Activated T-cell treated with anti-CD3 and anti-CD28 coated beads, Interleukin-2, amount 50 U/mL, for 4 hours (primary cell): ENCODE measurements at regions not wholly inside any gene's neighbourhood (a gene's known extent, or its start where the extent isn't known, plus 50 kb on each side); places are given as distances from the start of the nearest gene placed in this dataset.

Experiments used
- ATAC-seq, 2 donors: fragments of 200-7000 bp; cut with Tn5 transposase; one replicate each; pipeline ENCODE4 v1.10.0; 2021
- DNase-seq: peaks from one replicate; pipeline ENCODE4 v3.0.0-alpha.2; 2020
- H3K27me3 Mint-ChIP-seq: one replicate; pipeline ENCODE4 v1.8.0; 2021; ENCODE audit warnings: low read depth, mixed read lengths
- H3K36me3 Mint-ChIP-seq: one replicate; pipeline ENCODE4 v1.8.0; 2022; ENCODE audit warnings: mixed read lengths; ENCODE audit not compliant: insufficient read depth
- H3K4me1 Mint-ChIP-seq: one replicate; pipeline ENCODE4 v1.8.0; 2021; ENCODE audit warnings: low read depth, mixed read lengths
- H3K4me3 Mint-ChIP-seq: one replicate; pipeline ENCODE4 v1.8.0; 2021; ENCODE audit warnings: mild to moderate bottlenecking, moderate library complexity, mixed read lengths
- H3K9me3 Mint-ChIP-seq: one replicate; pipeline ENCODE4 v1.8.0; 2021; ENCODE audit warnings: mixed read lengths

- no peaks in the 10 kb centered on the region for H3K36me3 Mint-ChIP-seq
- peaks cover 5% of the 10 kb centered on the region for H3K27me3 Mint-ChIP-seq
- no peaks in the 10 kb centered on the region for H3K9me3 Mint-ChIP-seq
- DNase-seq (no peak), ATAC-seq (no peak)
- H3K4me1 Mint-ChIP-seq: peaks cover 1% of the 10 kb centered on the region
- no peak overlapping the region for H3K4me3 Mint-ChIP-seq
Observed at GRCh38 chr14:66069036-66069435, 417.1 kb upstream of the CCDC196 start.

- H3K27me3 Mint-ChIP-seq: peaks cover 5% of the 10 kb centered on the region
- peaks cover 1% of the 10 kb centered on the region for H3K4me1 Mint-ChIP-seq
- ATAC-seq (no peak), DNase-seq (no peak)
- H3K9me3 Mint-ChIP-seq: no peaks in the 10 kb centered on the region
- no peaks in the 10 kb centered on the region for H3K36me3 Mint-ChIP-seq
- no peak overlapping the region for H3K4me3 Mint-ChIP-seq
Observed at GRCh38 chr14:66069830-66070541, 416.2 kb upstream of the CCDC196 start.

GRCh38 chr14:66070542-66071319 is 415.4 kb upstream of the CCDC196 start:
- Mint-ChIP-seq H3K27me3 (peaks cover 5% of the 10 kb centered on the region), H3K4me1 (peaks cover 1% of the 10 kb centered on the region), H3K9me3 (no peaks in the 10 kb centered on the region), H3K36me3 (no peaks in the 10 kb centered on the region), H3K4me3 (no peak overlapping the region)
- ATAC-seq (peak; percentile 67 to 73), DNase-seq (peak; percentile 72)

- Mint-ChIP-seq H3K27me3 (peaks cover 5% of the 10 kb centered on the region), H3K36me3 (no peaks in the 10 kb centered on the region), H3K4me1 (peaks cover 1% of the 10 kb centered on the region), H3K4me3 (no peak overlapping the region), H3K9me3 (no peaks in the 10 kb centered on the region)
- ATAC-seq (no peak), DNase-seq (no peak)
Observed at GRCh38 chr14:66072190-66073084, 413.7 kb upstream of the CCDC196 start.

- Mint-ChIP-seq H3K27me3 (peaks cover 5% of the 10 kb centered on the region), H3K4me3 (no peak overlapping the region), H3K36me3 (no peaks in the 10 kb centered on the region), H3K4me1 (peaks cover 1% of the 10 kb centered on the region), H3K9me3 (no peaks in the 10 kb centered on the region)
- no peak for ATAC-seq
- DNase-seq: no peak
Observed at GRCh38 chr14:66074537-66074936, 411.6 kb upstream of the CCDC196 start.

GRCh38 chr14:66076176-66076575 is 410.0 kb upstream of the CCDC196 start:
- no peak for ATAC-seq
- H3K27me3 Mint-ChIP-seq: no peaks in the 10 kb centered on the region
- H3K4me3 Mint-ChIP-seq: no peak overlapping the region
- DNase-seq: no peak
- H3K4me1 Mint-ChIP-seq: no peaks in the 10 kb centered on the region
- no peaks in the 10 kb centered on the region for H3K36me3 Mint-ChIP-seq
- no peaks in the 10 kb centered on the region for H3K9me3 Mint-ChIP-seq

- Mint-ChIP-seq H3K36me3 (no peaks in the 10 kb centered on the region), H3K4me3 (no peak overlapping the region), H3K9me3 (no peaks in the 10 kb centered on the region), H3K4me1 (no peaks in the 10 kb centered on the region), H3K27me3 (peaks cover 2% of the 10 kb centered on the region)
- ATAC-seq (no peak), DNase-seq (no peak)
Observed at GRCh38 chr14:66078006-66078405, 408.2 kb upstream of the CCDC196 start.

- Mint-ChIP-seq H3K27me3 (peaks cover 8% of the 10 kb centered on the region), H3K4me1 (no peaks in the 10 kb centered on the region), H3K36me3 (no peaks in the 10 kb centered on the region), H3K4me3 (no peak overlapping the region), H3K9me3 (no peaks in the 10 kb centered on the region)
- DNase-seq (no peak), ATAC-seq (no peak)
Observed at GRCh38 chr14:66081594-66082376, 404.4 kb upstream of the CCDC196 start.

GRCh38 chr14:66085224-66085623 is 400.9 kb upstream of the CCDC196 start:
- no peak for DNase-seq
- H3K4me3 Mint-ChIP-seq: no peak overlapping the region
- H3K9me3 Mint-ChIP-seq: no peaks in the 10 kb centered on the region

GRCh38 chr14:66085665-66086064 is 400.5 kb upstream of the CCDC196 start:
- H3K36me3 Mint-ChIP-seq: no peaks in the 10 kb centered on the region
- ATAC-seq: no peak
- H3K9me3 Mint-ChIP-seq: no peaks in the 10 kb centered on the region
- no peak overlapping the region for H3K4me3 Mint-ChIP-seq
- no peak for DNase-seq
- peaks cover 8% of the 10 kb centered on the region for H3K27me3 Mint-ChIP-seq
- no peaks in the 10 kb centered on the region for H3K4me1 Mint-ChIP-seq

More at GRCh38 chr14:66085224-66085623, 400.9 kb upstream of the CCDC196 start:
- H3K4me1 Mint-ChIP-seq: no peaks in the 10 kb centered on the region
- H3K36me3 Mint-ChIP-seq: no peaks in the 10 kb centered on the region
- no peak for ATAC-seq
- H3K27me3 Mint-ChIP-seq: peaks cover 8% of the 10 kb centered on the region

GRCh38 chr14:66087231-66087630 is 398.9 kb upstream of the CCDC196 start:
- H3K27me3 Mint-ChIP-seq: peaks cover 9% of the 10 kb centered on the region
- H3K9me3 Mint-ChIP-seq: no peaks in the 10 kb centered on the region
- H3K4me3 Mint-ChIP-seq: no peak overlapping the region
- DNase-seq: no peak
- H3K4me1 Mint-ChIP-seq: no peaks in the 10 kb centered on the region
- no peaks in the 10 kb centered on the region for H3K36me3 Mint-ChIP-seq
- ATAC-seq: no peak

- H3K4me3 Mint-ChIP-seq: no peak overlapping the region
- no peaks in the 10 kb centered on the region for H3K9me3 Mint-ChIP-seq
- no peaks in the 10 kb centered on the region for H3K4me1 Mint-ChIP-seq
- peaks cover 10% of the 10 kb centered on the region for H3K27me3 Mint-ChIP-seq
- no peaks in the 10 kb centered on the region for H3K36me3 Mint-ChIP-seq
- DNase-seq: no peak
- no peak for ATAC-seq
Observed at GRCh38 chr14:66088656-66089055, 397.5 kb upstream of the CCDC196 start.

- Mint-ChIP-seq H3K36me3 (no peaks in the 10 kb centered on the region), H3K9me3 (no peaks in the 10 kb centered on the region), H3K4me3 (no peak overlapping the region), H3K27me3 (peaks cover 4% of the 10 kb centered on the region), H3K4me1 (no peaks in the 10 kb centered on the region)
- ATAC-seq: no peak
- DNase-seq: no peak
Observed at GRCh38 chr14:66092206-66092605, 394.0 kb upstream of the CCDC196 start.

GRCh38 chr14:66092748-66093147 is 393.4 kb upstream of the CCDC196 start:
- Mint-ChIP-seq H3K36me3 (no peaks in the 10 kb centered on the region), H3K4me3 (no peak overlapping the region), H3K9me3 (no peaks in the 10 kb centered on the region), H3K27me3 (peaks cover 4% of the 10 kb centered on the region), H3K4me1 (no peaks in the 10 kb centered on the region)
- DNase-seq: no peak
- no peak for ATAC-seq
